Left ventricle myocardium inferior (tissue), 1 donor: ENCODE measurements at regions not wholly inside any gene's neighbourhood (a gene's known extent, or its start where the extent isn't known, plus 50 kb on each side); places are given as distances from the start of the nearest gene placed in this dataset.

ENCODE experiments used
- DNase-seq: peaks from one replicate; pipeline ENCODE4 v3.0.0-alpha.2; 2020
- H3K27ac ChIP-seq: fragments of 200-600 bp; replicated peaks from 2 replicates; pipeline ENCODE4 v1.8.0; 2021
- H3K27me3 ChIP-seq: fragments of 200-600 bp; 2 replicates; pipeline ENCODE4 v1.8.0; 2021; ENCODE audit warnings: low read depth
- H3K36me3 ChIP-seq: fragments of 200-600 bp; 2 replicates; pipeline ENCODE4 v1.8.0; 2021
- H3K4me1 ChIP-seq: fragments of 200-600 bp; 2 replicates; pipeline ENCODE4 v1.8.0; 2021
- H3K4me3 ChIP-seq: fragments of 200-600 bp; 2 replicates; pipeline ENCODE4 v1.8.0; 2021; ENCODE audit warnings: mild to moderate bottlenecking, moderate library complexity
- H3K9me3 ChIP-seq: fragments of 200-600 bp; replicated peaks from 2 replicates; pipeline ENCODE4 v1.8.0; 2021
- CTCF ChIP-seq: fragments of 200-600 bp; IDR thresholded peaks from 2 replicates; pipeline ENCODE4 v1.8.0; 2021; ENCODE audit warnings: antibody characterized with exemption, mild to moderate bottlenecking, borderline replicate concordance
- intact Hi-C: fragments of 100-400 bp; cut with micrococcal nuclease; formaldehyde crosslinking; loops from one replicate; pipeline ENCODE4 v1.11.0; 2022
- donor health status: DM: no; HTN: yes; CAD: no; lungs with severe emphysema.

- H3K27ac ChIP-seq, result no peak overlapping the region
- intact Hi-C loops, result no loop called here
- DNase-seq, result no peak
- no peaks in the 10 kb centered on the region for H3K27me3 ChIP-seq
- H3K4me3 ChIP-seq, result no peak overlapping the region
- H3K36me3 ChIP-seq, result no peaks in the 10 kb centered on the region
- no peak for TF ChIP-seq CTCF
- H3K9me3 ChIP-seq, result no peaks in the 10 kb centered on the region
- H3K4me1 ChIP-seq, result peaks cover 11% of the 10 kb centered on the region
Observed at GRCh38 chr10:28375399-28376354, 72.8 kb upstream of the MPP7 start.

- H3K4me1 ChIP-seq, result peaks cover 11% of the 10 kb centered on the region
- TF ChIP-seq CTCF, result no peak
- no peak overlapping the region for H3K4me3 ChIP-seq
- no peak for DNase-seq
- H3K9me3 ChIP-seq, result no peaks in the 10 kb centered on the region
- intact Hi-C loops, result no loop called here
- H3K27me3 ChIP-seq, result peaks cover 13% of the 10 kb centered on the region
- H3K27ac ChIP-seq, result no peak overlapping the region
- no peaks in the 10 kb centered on the region for H3K36me3 ChIP-seq
Observed at GRCh38 chr10:28378986-28379585, 76.2 kb upstream of the MPP7 start.

- Histone ChIP-seq H3K27me3 (peaks cover 13% of the 10 kb centered on the region), H3K9me3 (no peaks in the 10 kb centered on the region), H3K27ac (no peak overlapping the region), H3K4me1 (no peaks in the 10 kb centered on the region), H3K4me3 (no peak overlapping the region), H3K36me3 (no peaks in the 10 kb centered on the region)
- intact Hi-C loops, result loop anchor here (5.0 kb wide), 2 partner anchors 49 to 129 kb away; no protein-coding TSS in a partner anchor
- TF ChIP-seq CTCF, result no peak
- DNase-seq, result no peak
Observed at GRCh38 chr10:28381466-28381865, 78.6 kb upstream of the MPP7 start.

GRCh38 chr10:28381903-28382347 lies 79.1 kb upstream of the MPP7 start:
- peaks cover 13% of the 10 kb centered on the region for H3K27me3 ChIP-seq
- peak; percentile 93 for TF ChIP-seq CTCF
- H3K4me1 ChIP-seq, result no peaks in the 10 kb centered on the region
- no peaks in the 10 kb centered on the region for H3K36me3 ChIP-seq
- H3K9me3 ChIP-seq, result no peaks in the 10 kb centered on the region
- intact Hi-C loops, result loop anchor here (5.0 kb wide), 2 partner anchors 50 to 130 kb away; no protein-coding TSS in a partner anchor
- H3K4me3 ChIP-seq, result no peak overlapping the region
- peak; percentile 61 for DNase-seq
- H3K27ac ChIP-seq, result no peak overlapping the region

GRCh38 chr10:28382525-28383269 lies 79.8 kb upstream of the MPP7 start:
- intact Hi-C loops, result loop anchor here (5.0 kb wide), 2 partner anchors 50 to 130 kb away; no protein-coding TSS in a partner anchor
- no peak for DNase-seq
- no peaks in the 10 kb centered on the region for H3K9me3 ChIP-seq
- no peaks in the 10 kb centered on the region for H3K36me3 ChIP-seq
- H3K27ac ChIP-seq, result no peak overlapping the region
- H3K27me3 ChIP-seq, result peaks cover 13% of the 10 kb centered on the region
- H3K4me3 ChIP-seq, result no peak overlapping the region
- no peaks in the 10 kb centered on the region for H3K4me1 ChIP-seq
- TF ChIP-seq CTCF, result no peak
